ENCODE measurements at regions not wholly inside any gene's neighbourhood (a gene's known extent, or its start where the extent isn't known, plus 50 kb on each side); places are given as distances from the start of the nearest gene placed in this dataset.

DNA sequence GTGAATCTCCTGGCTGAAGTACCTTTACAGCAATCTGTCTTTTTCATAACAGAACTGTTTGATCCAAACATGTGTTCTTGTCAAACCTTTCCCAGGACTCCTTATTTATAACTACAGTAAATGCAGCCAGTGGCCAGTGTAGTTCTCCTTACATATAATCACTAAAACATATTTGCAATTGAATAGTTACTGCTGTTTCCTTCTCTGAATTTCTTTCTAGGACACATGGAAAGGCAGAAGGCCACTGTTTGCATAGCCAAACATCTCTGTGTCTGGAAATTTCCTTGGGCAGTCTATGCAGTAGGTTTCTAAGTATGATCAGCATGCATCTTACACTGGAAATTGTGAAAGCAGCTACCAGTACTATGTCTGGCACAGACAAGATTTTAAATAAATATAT is 57.4 kb upstream of the COL3A1 start:
- Histone ChIP-seq H3K27me3 (ENCODE audit: insufficient read depth, low read depth) (no peaks in the 10 kb centered on the region), H2AFZ (ENCODE audit: low read depth) (no peak overlapping the region)

DNA sequence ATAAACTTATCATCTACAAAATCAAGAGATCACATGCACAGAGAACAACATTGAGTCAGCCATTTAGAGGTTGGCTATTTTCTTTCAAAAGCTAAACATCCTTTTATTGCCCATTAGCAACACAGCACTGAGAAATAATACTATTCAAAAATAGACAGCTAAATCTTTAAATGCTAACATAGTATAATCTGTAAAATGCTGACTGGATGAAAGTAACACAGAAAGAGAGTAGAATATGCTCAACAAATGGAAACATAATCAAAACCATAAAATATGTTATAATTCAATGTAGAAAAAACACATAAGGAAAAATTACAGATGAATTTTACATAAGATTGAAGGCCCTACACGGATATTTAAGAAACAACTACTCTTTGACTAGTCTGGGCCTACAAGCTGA is 56.5 kb upstream of the COL3A1 start:
- no peak overlapping the region for H3K9ac ChIP-seq
- TF ChIP-seq, protein P1, sequence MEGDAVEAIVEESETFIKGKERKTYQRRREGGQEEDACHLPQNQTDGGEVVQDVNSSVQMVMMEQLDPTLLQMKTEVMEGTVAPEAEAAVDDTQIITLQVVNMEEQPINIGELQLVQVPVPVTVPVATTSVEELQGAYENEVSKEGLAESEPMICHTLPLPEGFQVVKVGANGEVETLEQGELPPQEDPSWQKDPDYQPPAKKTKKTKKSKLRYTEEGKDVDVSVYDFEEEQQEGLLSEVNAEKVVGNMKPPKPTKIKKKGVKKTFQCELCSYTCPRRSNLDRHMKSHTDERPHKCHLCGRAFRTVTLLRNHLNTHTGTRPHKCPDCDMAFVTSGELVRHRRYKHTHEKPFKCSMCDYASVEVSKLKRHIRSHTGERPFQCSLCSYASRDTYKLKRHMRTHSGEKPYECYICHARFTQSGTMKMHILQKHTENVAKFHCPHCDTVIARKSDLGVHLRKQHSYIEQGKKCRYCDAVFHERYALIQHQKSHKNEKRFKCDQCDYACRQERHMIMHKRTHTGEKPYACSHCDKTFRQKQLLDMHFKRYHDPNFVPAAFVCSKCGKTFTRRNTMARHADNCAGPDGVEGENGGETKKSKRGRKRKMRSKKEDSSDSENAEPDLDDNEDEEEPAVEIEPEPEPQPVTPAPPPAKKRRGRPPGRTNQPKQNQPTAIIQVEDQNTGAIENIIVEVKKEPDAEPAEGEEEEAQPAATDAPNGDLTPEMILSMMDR (conservative IDR thresholded peaks at IDR 0.05; ENCODE audit: low read depth, low read length): no peak
- H4K20me1 ChIP-seq (ENCODE audit: insufficient read depth): no peaks in the 10 kb centered on the region
- no peaks in the 10 kb centered on the region for H3K36me3 ChIP-seq (ENCODE audit: insufficient read depth)
- no peak overlapping the region for H2AFZ ChIP-seq (ENCODE audit: low read depth)
- H3K4me1 ChIP-seq (ENCODE audit: low read depth, poor library complexity, severe bottlenecking): no peaks in the 10 kb centered on the region
- H3K4me3 ChIP-seq (IDR thresholded peaks at IDR 0.05; ENCODE audit: insufficient read depth, low read depth, low read length): no peak overlapping the region
- H3K79me2 ChIP-seq (ENCODE audit: insufficient read depth, low read depth): no peaks in the 10 kb centered on the region
- no peak overlapping the region for H3K4me2 ChIP-seq
- no peaks in the 10 kb centered on the region for H3K27me3 ChIP-seq (ENCODE audit: insufficient read depth, low read depth)
- H3K27ac ChIP-seq: no peak overlapping the region

More for the DNA sequence above, 57.4 kb upstream of the COL3A1 start:
- Histone ChIP-seq H3K9ac (no peak overlapping the region), H3K27ac (no peak overlapping the region), H3K4me2 (no peak overlapping the region), H3K79me2 (ENCODE audit: insufficient read depth, low read depth) (no peaks in the 10 kb centered on the region), H3K4me1 (ENCODE audit: low read depth, poor library complexity, severe bottlenecking) (no peaks in the 10 kb centered on the region), H3K4me3 (IDR thresholded peaks at IDR 0.05; ENCODE audit: insufficient read depth, low read depth, low read length) (no peak overlapping the region), H4K20me1 (ENCODE audit: insufficient read depth) (no peaks in the 10 kb centered on the region), H3K36me3 (ENCODE audit: insufficient read depth) (no peaks in the 10 kb centered on the region)
- TF ChIP-seq, protein P1 (conservative IDR thresholded peaks at IDR 0.05; ENCODE audit: low read depth, low read length): no peak

DNA sequence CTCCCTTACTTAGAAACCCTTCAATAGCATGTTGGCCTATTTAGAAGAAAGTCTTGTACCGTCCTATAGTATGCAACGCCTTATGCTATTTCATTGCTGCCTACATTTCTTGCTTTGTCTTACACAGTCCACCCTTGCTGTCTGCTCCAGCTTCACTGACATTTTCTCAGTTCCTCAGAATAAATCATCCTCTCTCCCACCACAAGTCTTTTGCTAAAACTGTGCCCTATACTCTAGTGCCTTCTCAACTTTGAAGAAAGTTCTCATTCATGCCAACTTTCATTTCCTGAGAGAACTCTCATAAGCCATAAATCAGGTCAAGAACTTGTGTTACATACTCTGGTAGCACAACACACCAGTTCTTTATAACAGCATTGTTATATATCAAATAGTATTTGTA is 54.3 kb upstream of the COL3A1 start:
- Histone ChIP-seq H3K27ac (no peak overlapping the region), H4K20me1 (ENCODE audit: insufficient read depth) (no peaks in the 10 kb centered on the region), H3K4me1 (ENCODE audit: low read depth, poor library complexity, severe bottlenecking) (no peaks in the 10 kb centered on the region), H3K9ac (no peak overlapping the region), H3K27me3 (ENCODE audit: insufficient read depth, low read depth) (no peaks in the 10 kb centered on the region), H2AFZ (ENCODE audit: low read depth) (no peak overlapping the region), H3K79me2 (ENCODE audit: insufficient read depth, low read depth) (no peaks in the 10 kb centered on the region), H3K4me2 (no peak overlapping the region), H3K36me3 (ENCODE audit: insufficient read depth) (no peaks in the 10 kb centered on the region), H3K4me3 (IDR thresholded peaks at IDR 0.05; ENCODE audit: insufficient read depth, low read depth, low read length) (no peak overlapping the region)
- TF ChIP-seq, protein P1 (conservative IDR thresholded peaks at IDR 0.05; ENCODE audit: low read depth, low read length): no peak

DNA sequence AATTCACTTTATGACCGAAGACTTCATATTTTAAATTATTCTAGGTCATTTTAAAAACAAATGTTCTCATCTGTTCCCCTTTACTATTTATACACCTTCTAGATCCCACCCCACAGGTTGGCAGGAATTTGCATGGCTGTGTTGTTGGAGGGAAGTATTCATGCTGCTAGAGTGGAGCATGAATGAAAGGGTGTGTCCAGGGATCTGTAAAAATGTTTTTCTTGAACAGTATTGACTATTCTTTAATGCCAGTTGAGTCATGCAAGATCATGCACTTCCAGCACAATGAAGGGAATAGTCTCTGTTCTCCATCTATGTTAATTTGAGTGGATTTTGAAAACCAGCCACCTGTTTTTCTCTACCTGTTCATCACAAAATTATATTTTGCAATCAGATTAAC is 52.0 kb upstream of the COL3A1 start:
- Histone ChIP-seq H3K4me1 (ENCODE audit: low read depth, poor library complexity, severe bottlenecking) (no peaks in the 10 kb centered on the region), H2AFZ (ENCODE audit: low read depth) (no peak overlapping the region), H3K9ac (no peak overlapping the region), H3K27me3 (ENCODE audit: insufficient read depth, low read depth) (no peaks in the 10 kb centered on the region), H4K20me1 (ENCODE audit: insufficient read depth) (no peaks in the 10 kb centered on the region), H3K27ac (no peak overlapping the region), H3K4me2 (no peak overlapping the region), H3K36me3 (ENCODE audit: insufficient read depth) (no peaks in the 10 kb centered on the region), H3K79me2 (ENCODE audit: insufficient read depth, low read depth) (no peaks in the 10 kb centered on the region), H3K4me3 (IDR thresholded peaks at IDR 0.05; ENCODE audit: insufficient read depth, low read depth, low read length) (no peak overlapping the region)
- TF ChIP-seq, protein P1 (conservative IDR thresholded peaks at IDR 0.05; ENCODE audit: low read depth, low read length): no peak

All from KMS-11 (cell line).